NB4 (cell line): ENCODE measurements at regions not wholly inside any gene's neighbourhood (a gene's known extent, or its start where the extent isn't known, plus 50 kb on each side); places are given as distances from the start of the nearest gene placed in this dataset.

Experiments used
- MYC ChIP-seq: IDR thresholded peaks from 2 replicates; pipeline ENCODE4 v1.6.1; 2011; ENCODE audit warnings: low read depth, low read length
- POLR2A ChIP-seq: IDR thresholded peaks from 2 replicates; pipeline ENCODE4 v1.6.1; 2011; ENCODE audit warnings: mild to moderate bottlenecking; ENCODE audit not compliant: insufficient read length; ENCODE audit errors: extremely low read depth
- TF ChIP-seq, protein P1 (sequence below): IDR thresholded peaks from one replicate; pipeline ENCODE4 v1.5.1; 2012; ENCODE audit warnings: low read depth, low read length

DNA sequence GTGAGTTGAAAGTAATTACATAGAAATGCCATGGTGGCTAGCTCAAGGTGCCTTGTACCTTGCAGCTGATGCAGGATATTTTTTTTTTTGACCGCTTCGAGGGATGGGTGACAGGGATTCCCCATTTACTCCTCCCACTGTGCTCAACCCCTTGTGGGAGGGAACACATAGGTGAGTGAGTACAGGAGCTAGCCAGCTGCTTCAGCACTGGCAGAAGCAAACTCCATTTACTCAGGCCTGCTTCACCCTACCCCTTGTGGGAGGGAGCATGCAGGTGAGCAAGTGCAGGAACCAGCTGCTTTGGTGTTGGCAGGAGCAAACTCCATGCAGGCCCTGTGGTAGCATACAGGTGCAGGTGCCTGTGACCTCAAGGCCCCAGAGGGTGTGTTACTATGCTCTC, 330.1 kb downstream of the TDRD3 start:
- TF ChIP-seq, protein P1, sequence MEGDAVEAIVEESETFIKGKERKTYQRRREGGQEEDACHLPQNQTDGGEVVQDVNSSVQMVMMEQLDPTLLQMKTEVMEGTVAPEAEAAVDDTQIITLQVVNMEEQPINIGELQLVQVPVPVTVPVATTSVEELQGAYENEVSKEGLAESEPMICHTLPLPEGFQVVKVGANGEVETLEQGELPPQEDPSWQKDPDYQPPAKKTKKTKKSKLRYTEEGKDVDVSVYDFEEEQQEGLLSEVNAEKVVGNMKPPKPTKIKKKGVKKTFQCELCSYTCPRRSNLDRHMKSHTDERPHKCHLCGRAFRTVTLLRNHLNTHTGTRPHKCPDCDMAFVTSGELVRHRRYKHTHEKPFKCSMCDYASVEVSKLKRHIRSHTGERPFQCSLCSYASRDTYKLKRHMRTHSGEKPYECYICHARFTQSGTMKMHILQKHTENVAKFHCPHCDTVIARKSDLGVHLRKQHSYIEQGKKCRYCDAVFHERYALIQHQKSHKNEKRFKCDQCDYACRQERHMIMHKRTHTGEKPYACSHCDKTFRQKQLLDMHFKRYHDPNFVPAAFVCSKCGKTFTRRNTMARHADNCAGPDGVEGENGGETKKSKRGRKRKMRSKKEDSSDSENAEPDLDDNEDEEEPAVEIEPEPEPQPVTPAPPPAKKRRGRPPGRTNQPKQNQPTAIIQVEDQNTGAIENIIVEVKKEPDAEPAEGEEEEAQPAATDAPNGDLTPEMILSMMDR: no peak
- TF ChIP-seq POLR2A (no peak), MYC (no peak)
